22Rv1 (cell line): ENCODE measurements at regions not wholly inside any gene's neighbourhood (a gene's known extent, or its start where the extent isn't known, plus 50 kb on each side); places are given as distances from the start of the nearest gene placed in this dataset.
"Not testable (repeated sequence)": the region's sequence is repeated elsewhere in the genome, so short reads cannot be mapped to it uniquely, and the experiment has no call there.

ENCODE experiments used
- H3K27ac ChIP-seq: fragments of 450-650 bp; 2 replicates; pipeline ENCODE4 v1.5.1; 2017
- CTCF ChIP-seq: fragments of 450-650 bp; IDR thresholded peaks from 2 replicates; pipeline ENCODE4 v1.5.1; 2017; ENCODE audit warnings: mild to moderate bottlenecking
- ZFX ChIP-seq: fragments of 450-650 bp; IDR thresholded peaks from 2 replicates; pipeline ENCODE4 v1.6.1; 2017; ENCODE audit warnings: antibody characterized with exemption, borderline replicate concordance

- no peak for TF ChIP-seq CTCF
- TF ChIP-seq ZFX, result no peak
- no peak overlapping the region for H3K27ac ChIP-seq
Measured at GRCh38 chr16:65822148-65822547, 544.3 kb upstream of the CDH5 start.

GRCh38 chr16:65819136-65819898 lies 547.2 kb upstream of the CDH5 start:
- no peak overlapping the region for H3K27ac ChIP-seq
- TF ChIP-seq CTCF (no peak), ZFX (no peak)

- TF ChIP-seq CTCF (no peak), ZFX (no peak)
- H3K27ac ChIP-seq, result no peak overlapping the region
Measured at GRCh38 chr16:65817799-65818198, 548.7 kb upstream of the CDH5 start.

GRCh38 chr16:65817066-65817465 lies 549.4 kb upstream of the CDH5 start:
- H3K27ac ChIP-seq, result no peak overlapping the region
- TF ChIP-seq ZFX, result no peak
- TF ChIP-seq CTCF, result no peak

GRCh38 chr16:65816556-65816955 lies 549.9 kb upstream of the CDH5 start:
- H3K27ac ChIP-seq, result no peak overlapping the region

GRCh38 chr16:65815707-65816106 lies 550.8 kb upstream of the CDH5 start:
- no peak overlapping the region for H3K27ac ChIP-seq
- TF ChIP-seq CTCF, result no peak
- TF ChIP-seq ZFX, result no peak

More at GRCh38 chr16:65816556-65816955, 549.9 kb upstream of the CDH5 start:
- TF ChIP-seq ZFX (no peak), CTCF (no peak)

- not testable (repeated sequence) for H3K27ac ChIP-seq
Measured at GRCh38 chr16:65813879-65814278, 552.6 kb upstream of the CDH5 start.

GRCh38 chr16:65809627-65810026 lies 556.9 kb upstream of the CDH5 start:
- no peak overlapping the region for H3K27ac ChIP-seq
- TF ChIP-seq CTCF (no peak), ZFX (no peak)
